ENCODE measurements at regions not wholly inside any gene's neighbourhood (a gene's known extent, or its start where the extent isn't known, plus 50 kb on each side); places are given as distances from the start of the nearest gene placed in this dataset.

- DNase-seq (ENCODE audit: low spot score): no peak
Measured at GRCh38 chr6:133693565-133693964, 195.3 kb upstream of the TCF21 start.

GRCh38 chr6:133697185-133697584 is 191.7 kb upstream of the TCF21 start:
- no peak for DNase-seq (ENCODE audit: low spot score)

GRCh38 chr6:133697666-133698065 is 191.2 kb upstream of the TCF21 start:
- no peak for DNase-seq (ENCODE audit: low spot score)

GRCh38 chr6:133698272-133698671 is 190.6 kb upstream of the TCF21 start:
- DNase-seq (ENCODE audit: low spot score): no peak

- no peak for DNase-seq (ENCODE audit: low spot score)
Measured at GRCh38 chr6:133699741-133700385, 189.1 kb upstream of the TCF21 start.

GRCh38 chr6:133701633-133702331 is 187.1 kb upstream of the TCF21 start:
- no peak for DNase-seq (ENCODE audit: low spot score)

GRCh38 chr6:133704371-133704770 is 184.5 kb upstream of the TCF21 start:
- peak; percentile 5 for DNase-seq (ENCODE audit: low spot score)

GRCh38 chr6:133705066-133705465 is 183.8 kb upstream of the TCF21 start:
- peak; percentile 78 for DNase-seq (ENCODE audit: low spot score)

GRCh38 chr6:133705731-133706130 is 183.2 kb upstream of the TCF21 start:
- no peak for DNase-seq (ENCODE audit: low spot score)

GRCh38 chr6:133707456-133707855 is 181.5 kb upstream of the TCF21 start:
- peak; percentile 2 for DNase-seq (ENCODE audit: low spot score)

GRCh38 chr6:133710826-133711225 is 178.1 kb upstream of the TCF21 start:
- DNase-seq (ENCODE audit: low spot score): no peak

- DNase-seq (ENCODE audit: low spot score): no peak
Measured at GRCh38 chr6:133715270-133715669, 173.6 kb upstream of the TCF21 start.

- DNase-seq (ENCODE audit: low spot score): no peak
Measured at GRCh38 chr6:133724726-133725125, 164.2 kb upstream of the TCF21 start.

GRCh38 chr6:133726188-133726587 is 162.7 kb upstream of the TCF21 start:
- no peak for DNase-seq (ENCODE audit: low spot score)

GRCh38 chr6:133730881-133731280 is 158.0 kb upstream of the TCF21 start:
- DNase-seq (ENCODE audit: low spot score): peak; percentile 22

- DNase-seq (ENCODE audit: low spot score): no peak
Measured at GRCh38 chr6:133740218-133740617, 148.7 kb upstream of the TCF21 start.

- DNase-seq (ENCODE audit: low spot score): no peak
Measured at GRCh38 chr6:133740816-133741215, 148.1 kb upstream of the TCF21 start.

GRCh38 chr6:133741375-133741861 is 147.5 kb upstream of the TCF21 start:
- no peak for DNase-seq (ENCODE audit: low spot score)

- DNase-seq (ENCODE audit: low spot score): no peak
Measured at GRCh38 chr6:133743621-133744020, 145.3 kb upstream of the TCF21 start.

- no peak for DNase-seq (ENCODE audit: low spot score)
Measured at GRCh38 chr6:133746417-133746770, 142.5 kb upstream of the TCF21 start.

GRCh38 chr6:133748628-133749027 is 140.3 kb upstream of the TCF21 start:
- no peak for DNase-seq (ENCODE audit: low spot score)

GRCh38 chr6:133749427-133749826 is 139.5 kb upstream of the TCF21 start:
- no peak for DNase-seq (ENCODE audit: low spot score)

- DNase-seq (ENCODE audit: low spot score): no peak
Measured at GRCh38 chr6:133752129-133752528, 136.8 kb upstream of the TCF21 start.

All from umbilical cord (tissue), 1 donor.